Gastrocnemius medialis (tissue), 4 donors: ENCODE measurements at regions not wholly inside any gene's neighbourhood (a gene's known extent, or its start where the extent isn't known, plus 50 kb on each side); places are given as distances from the start of the nearest gene placed in this dataset.

Source experiments
- CTCF ChIP-seq, 5 experiments: fragments of 450-650 bp in 3 of 5; fragments of 200-600 bp in 2 of 5; sonication (generic) in 2 of 5; IDR thresholded peaks in 4 of 5; conservative IDR thresholded peaks in 1 of 5; 1 replicate in 4 of 5; 2 replicates in 1 of 5; pipeline ENCODE4 v1.5.1; 2016 to 2019; ENCODE audit warnings: antibody characterized with exemption in 5 of 5, mild to moderate bottlenecking in 3 of 5, moderate library complexity in 3 of 5
- POLR2A ChIP-seq, 2 donors: fragments of 450-650 bp; IDR thresholded peaks; one replicate each; pipeline ENCODE4 v1.6.1; 2017; ENCODE audit warnings: antibody characterized with exemption in 2 of 2, mild to moderate bottlenecking in 2 of 2, moderate library complexity in 2 of 2

- TF ChIP-seq CTCF (IDR thresholded peaks at IDR 0.05 in 4 of 5, conservative IDR thresholded peaks at IDR 0.05 in 1 of 5) (no peak), POLR2A (IDR thresholded peaks at IDR 0.05) (no peak)
Measured at GRCh38 chr20:6311097-6311496, 188.3 kb upstream of the FERMT1 start.
